ENCODE measurements at regions not wholly inside any gene's neighbourhood (a gene's known extent, or its start where the extent isn't known, plus 50 kb on each side); places are given as distances from the start of the nearest gene placed in this dataset.

DNA sequence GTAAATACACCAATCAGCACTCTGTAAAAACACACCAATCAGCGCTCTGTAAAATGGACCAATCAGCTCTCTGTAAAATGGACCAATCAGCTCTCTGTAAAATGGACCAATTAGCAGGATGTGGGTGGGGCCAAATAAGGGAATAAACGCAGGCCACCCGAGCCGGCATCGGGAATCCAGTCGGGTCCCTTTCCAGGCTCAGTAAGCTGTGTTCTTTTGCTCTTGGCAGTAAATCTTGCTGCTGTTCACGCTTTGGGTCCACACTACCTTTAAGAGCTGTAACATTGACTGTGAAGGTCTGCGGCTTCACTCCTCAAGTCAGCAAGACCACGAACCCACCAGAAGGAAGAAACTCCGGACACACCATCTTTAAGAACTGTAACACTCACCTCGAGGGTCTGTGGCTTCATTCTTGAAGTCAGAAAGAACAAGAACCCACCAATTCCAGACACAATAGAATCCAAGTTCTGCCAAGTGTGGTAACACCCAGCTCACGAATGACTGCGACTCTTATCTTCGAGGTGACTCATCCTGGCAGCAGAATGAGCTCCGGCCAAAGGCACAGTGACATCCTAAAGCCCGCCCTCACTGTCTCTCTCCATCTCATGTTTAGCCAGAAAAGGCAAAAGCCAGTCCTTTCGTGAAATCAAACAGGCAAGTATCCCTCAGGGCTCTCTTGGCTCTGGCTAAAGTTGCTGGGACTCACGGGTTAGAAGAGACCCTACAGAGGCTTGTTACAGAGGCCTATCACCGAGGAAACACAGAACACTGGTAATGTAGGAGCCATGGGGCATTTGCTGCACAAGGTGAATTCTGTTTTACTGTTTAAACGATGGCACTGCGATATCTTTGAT lies 155.2 kb downstream of the FAM43A start:
- Histone ChIP-seq H3K4me1 (ENCODE audit: insufficient read depth, low read length) (no peaks in the 10 kb centered on the region), H3K23ac (ENCODE audit: insufficient read length, low read depth, low read length) (no peak overlapping the region), H3K18ac (ENCODE audit: insufficient read length, low read depth, low read length) (no peak overlapping the region), H4K5ac (ENCODE audit: insufficient read length, low read depth, low read length) (no peak overlapping the region), H2BK12ac (ENCODE audit: insufficient read length, low read depth, low read length) (no peak overlapping the region), H3K79me2 (ENCODE audit: insufficient read depth, low read length) (no peaks in the 10 kb centered on the region), H3K4ac (ENCODE audit: low read depth, low read length) (no peak overlapping the region), H2BK15ac (ENCODE audit: low read depth, low read length) (no peak overlapping the region), H3K23me2 (ENCODE audit: insufficient read length, low read depth, low read length, poor library complexity, severe bottlenecking) (no peaks in the 10 kb centered on the region), H2BK20ac (ENCODE audit: low read depth, low read length, poor library complexity, severe bottlenecking) (no peak overlapping the region), H4K91ac (ENCODE audit: insufficient read length, low read depth, low read length) (no peak overlapping the region), H3K9ac (ENCODE audit: extremely low read depth, insufficient read length, low read length) (no peak overlapping the region), H3K4me2 (ENCODE audit: insufficient read depth, insufficient read length, low read length) (no peak overlapping the region), H3K9me3 (ENCODE audit: control insufficient read depth, low read depth, low read length) (no peaks in the 10 kb centered on the region), H2AK5ac (ENCODE audit: insufficient read length, low read length) (no peak overlapping the region), H3K56ac (ENCODE audit: insufficient read length, low read depth, low read length) (no peak overlapping the region), H3K14ac (ENCODE audit: insufficient read depth, low read length) (no peak overlapping the region), H2BK5ac (ENCODE audit: insufficient read length, low read length) (no peak overlapping the region), H3T11ph (ENCODE audit: low read length) (no peak overlapping the region), H2AFZ (ENCODE audit: low read length) (no peak overlapping the region), H3K79me1 (ENCODE audit: insufficient read depth, low read depth, low read length, poor library complexity, severe bottlenecking) (no peaks in the 10 kb centered on the region), H4K20me1 (ENCODE audit: control insufficient read depth, insufficient read depth, insufficient read length) (no peaks in the 10 kb centered on the region), H3K27me3 (ENCODE audit: insufficient read depth, low read length) (no peaks in the 10 kb centered on the region), H4K8ac (replicated peaks; ENCODE audit: insufficient read length, low read depth, low read length) (no peak overlapping the region), H2BK120ac (ENCODE audit: low read depth, low read length, poor library complexity, severe bottlenecking) (no peak overlapping the region), H3K27ac (ENCODE audit: insufficient read length, low read depth, low read length) (no peak overlapping the region)
- TF ChIP-seq CTCF (conservative IDR thresholded peaks at IDR 0.05) = no peak
- no peak for DNase-seq
- Mint-ChIP-seq H3K27ac (no peak overlapping the region), H3K9me3 (peaks cover 0 to 2% of the 10 kb centered on the region in 2 experiments; a peak in 2 of 5 replicates), H3K4me1 (peaks cover 5 to 8% of the 10 kb centered on the region in 2 experiments), H3K4me3 (no peak overlapping the region), H3K27me3 (ENCODE audit: low read depth) (peaks cover 4% of the 10 kb centered on the region), H3K36me3 (ENCODE audit: insufficient read depth in 1 of 3, low read depth in 3 of 3) (no peaks in the 10 kb centered on the region)
- WGBS (ENCODE audit: extremely low coverage, insufficient read length, low lambda C conversion rate) = no CpG with 5 or more reads among the region's 21 CpGs
